ENCODE measurements at regions not wholly inside any gene's neighbourhood (a gene's known extent, or its start where the extent isn't known, plus 50 kb on each side); places are given as distances from the start of the nearest gene placed in this dataset.

DNA sequence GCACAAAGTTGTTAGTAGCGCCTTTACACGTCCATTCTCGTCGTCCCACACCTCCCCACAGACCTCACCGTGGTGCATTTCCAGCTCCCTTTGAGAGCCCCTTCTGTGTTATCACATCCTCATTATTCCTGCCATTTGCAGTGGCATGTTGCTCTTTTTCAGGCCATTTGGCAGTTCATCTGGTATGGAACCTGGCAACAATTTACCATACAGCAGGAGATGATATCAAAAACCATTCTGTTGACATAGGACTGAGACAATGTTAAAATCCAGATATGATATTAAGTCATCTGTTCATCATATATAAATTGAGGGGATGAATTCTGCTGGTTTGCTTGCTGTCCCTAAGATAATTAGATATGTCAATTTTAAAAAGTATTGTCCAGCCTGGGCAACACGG, 83.0 kb downstream of the TMEM174 start:
- no peak for DNase-seq

- DNase-seq = no peak
Observed at GRCh38 chr5:73254642-73255041, 81.6 kb downstream of the TMEM174 start.

DNA sequence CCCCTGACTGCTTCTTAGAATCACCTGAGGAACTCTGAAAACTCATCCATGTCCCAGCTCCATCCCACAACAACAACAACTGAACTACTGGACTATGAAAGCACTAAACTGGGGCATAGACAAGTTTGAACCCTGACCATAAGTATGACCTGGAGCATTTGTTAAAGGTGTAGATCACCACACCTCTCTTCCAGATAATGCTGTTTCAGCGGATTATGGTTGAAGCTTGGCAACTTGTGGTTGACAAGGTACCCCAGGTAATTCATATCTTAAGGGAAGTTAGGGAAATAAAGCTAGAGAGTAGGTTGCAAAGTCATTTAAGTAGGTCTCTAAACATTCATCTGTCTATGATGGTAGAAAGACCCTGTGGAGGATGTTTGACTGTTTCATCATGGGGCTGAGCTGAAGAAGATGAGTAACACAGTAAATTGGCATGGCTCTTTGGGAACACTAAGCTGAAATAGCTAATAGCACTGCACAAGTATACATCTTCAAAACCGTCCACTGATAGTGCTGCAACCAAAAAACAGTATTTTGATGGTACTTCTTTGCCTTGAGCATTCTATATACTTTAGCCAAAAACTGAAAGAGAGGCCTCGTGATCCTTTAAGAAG, 80.2 kb downstream of the TMEM174 start:
- no peak for DNase-seq

GRCh38 chr5:73250645-73251044, 77.7 kb downstream of the TMEM174 start:
- DNase-seq = no peak

GRCh38 chr5:73242735-73243134, 69.7 kb downstream of the TMEM174 start:
- DNase-seq = no peak

DNA sequence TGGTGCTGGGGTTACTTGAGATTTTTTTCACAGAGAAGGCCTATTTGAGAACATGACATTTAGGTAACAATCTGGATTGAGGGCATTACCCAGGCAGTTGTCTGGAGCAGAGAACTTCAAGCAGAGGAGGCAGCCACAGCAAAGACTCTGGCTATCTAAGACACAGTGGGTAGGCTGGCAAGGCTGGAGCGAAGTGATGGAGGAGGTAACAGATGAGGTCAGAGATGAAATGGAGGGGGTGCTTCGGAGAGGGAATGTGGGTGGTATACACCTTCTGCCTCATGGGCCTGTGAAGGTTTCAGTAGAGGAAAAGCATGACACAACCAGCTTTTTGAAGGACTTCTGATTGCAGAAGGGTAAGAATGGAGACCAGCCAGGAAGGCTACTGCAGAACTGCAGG, 65.9 kb downstream of the TMEM174 start:
- DNase-seq = no peak

DNA sequence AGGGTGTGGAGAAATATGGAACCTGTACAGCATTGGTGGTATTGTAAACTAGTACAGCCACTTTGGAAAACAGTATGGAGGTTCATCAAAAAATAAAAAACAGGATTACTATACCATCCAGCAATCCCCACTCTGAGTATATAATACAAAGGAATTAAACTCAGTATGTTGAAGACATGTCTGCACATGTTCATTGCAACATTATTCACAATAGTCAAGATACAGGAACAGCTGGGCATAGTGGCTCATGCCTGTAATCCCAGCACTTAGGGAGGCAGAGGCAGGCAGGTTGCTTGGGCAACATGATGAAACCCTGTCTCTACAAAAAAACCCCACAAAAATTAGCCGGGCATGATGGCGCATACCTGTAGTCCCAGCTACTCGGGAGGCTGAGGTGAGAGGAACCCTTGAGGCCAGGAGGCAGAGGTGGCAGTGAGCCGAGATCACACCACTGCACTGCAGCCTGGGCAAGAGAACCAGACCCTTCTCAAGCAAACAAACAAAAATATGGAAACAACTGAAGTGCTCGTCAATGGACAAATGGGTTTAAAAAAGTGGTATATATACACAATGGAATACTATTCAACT, 63.6 kb downstream of the TMEM174 start:
- no peak for DNase-seq

DNA sequence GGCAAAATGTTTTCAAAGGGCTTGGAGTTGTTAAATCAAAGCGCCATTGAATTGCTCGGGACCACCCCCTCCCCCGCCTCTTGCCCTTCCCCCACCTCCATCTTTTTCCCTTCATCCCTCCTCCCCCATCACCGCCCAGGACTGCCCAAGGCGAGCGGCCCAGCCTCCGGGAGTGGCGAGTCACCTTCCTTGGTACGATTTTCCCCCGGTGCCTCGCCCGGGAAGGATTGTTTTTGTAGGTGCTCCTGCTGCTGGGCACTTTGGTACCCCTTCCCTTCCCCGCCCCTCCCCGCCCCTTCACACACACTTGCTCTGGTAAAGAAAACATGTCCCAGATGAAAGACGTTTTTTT, 61.2 kb downstream of the TMEM174 start:
- DNase-seq = no peak

DNA sequence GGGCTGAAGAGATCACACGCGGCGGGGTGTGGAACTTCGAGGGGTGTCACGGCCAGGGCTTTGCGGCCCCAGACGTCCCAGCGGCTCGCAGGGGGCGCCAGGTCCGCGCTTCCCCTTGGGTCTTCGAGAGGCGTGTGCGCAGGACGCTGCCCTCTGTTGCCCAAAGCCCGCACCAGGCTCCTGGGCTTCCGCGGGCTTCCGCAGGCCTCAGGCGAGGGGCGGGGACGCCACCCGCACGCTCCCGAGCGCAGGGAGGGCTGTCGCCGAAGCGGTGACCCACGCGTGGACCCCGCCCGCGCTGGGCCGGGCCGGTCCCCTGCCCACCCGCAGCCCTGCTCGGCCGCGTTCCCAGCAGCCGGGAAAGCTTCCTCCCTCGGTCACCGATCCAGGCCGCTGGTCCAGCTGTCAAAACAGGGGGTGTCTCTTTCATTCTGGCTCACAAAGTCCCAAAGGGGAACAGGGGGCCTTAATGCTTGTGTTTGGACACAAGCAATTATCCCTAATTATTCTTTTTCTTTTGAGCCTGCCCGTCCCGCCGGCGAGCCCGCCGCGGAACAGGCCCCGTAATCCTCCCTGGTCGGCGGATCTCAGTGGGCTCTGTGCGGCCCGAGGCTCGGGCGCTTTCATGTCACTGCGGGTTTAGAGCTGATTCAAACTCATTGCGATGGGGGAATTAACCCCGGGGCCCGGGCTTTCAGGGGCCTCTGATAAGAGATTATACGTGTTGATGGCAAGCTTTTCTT, 60.6 kb downstream of the TMEM174 start:
- no peak for DNase-seq

DNA sequence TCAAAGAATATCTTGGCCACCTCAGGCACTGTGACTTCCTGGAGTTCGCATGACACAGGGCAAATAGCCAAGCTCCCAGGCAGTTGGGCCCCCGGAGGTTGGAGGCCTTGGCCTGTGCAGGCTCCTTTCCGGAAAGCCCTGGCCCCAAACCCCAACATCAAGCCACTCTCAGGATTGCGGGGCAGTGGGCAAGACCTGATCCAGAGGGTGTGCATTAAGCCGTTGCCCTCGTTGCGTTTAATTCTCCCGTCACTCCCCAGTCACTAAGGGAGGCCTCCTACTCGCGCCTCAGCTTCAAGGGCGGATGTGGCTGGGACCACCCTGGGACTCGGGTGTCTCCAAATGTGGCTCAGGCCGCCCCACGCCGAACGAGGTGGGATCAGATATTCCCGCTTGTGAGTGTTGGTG, 60.1 kb downstream of the TMEM174 start:
- no peak for DNase-seq

DNA sequence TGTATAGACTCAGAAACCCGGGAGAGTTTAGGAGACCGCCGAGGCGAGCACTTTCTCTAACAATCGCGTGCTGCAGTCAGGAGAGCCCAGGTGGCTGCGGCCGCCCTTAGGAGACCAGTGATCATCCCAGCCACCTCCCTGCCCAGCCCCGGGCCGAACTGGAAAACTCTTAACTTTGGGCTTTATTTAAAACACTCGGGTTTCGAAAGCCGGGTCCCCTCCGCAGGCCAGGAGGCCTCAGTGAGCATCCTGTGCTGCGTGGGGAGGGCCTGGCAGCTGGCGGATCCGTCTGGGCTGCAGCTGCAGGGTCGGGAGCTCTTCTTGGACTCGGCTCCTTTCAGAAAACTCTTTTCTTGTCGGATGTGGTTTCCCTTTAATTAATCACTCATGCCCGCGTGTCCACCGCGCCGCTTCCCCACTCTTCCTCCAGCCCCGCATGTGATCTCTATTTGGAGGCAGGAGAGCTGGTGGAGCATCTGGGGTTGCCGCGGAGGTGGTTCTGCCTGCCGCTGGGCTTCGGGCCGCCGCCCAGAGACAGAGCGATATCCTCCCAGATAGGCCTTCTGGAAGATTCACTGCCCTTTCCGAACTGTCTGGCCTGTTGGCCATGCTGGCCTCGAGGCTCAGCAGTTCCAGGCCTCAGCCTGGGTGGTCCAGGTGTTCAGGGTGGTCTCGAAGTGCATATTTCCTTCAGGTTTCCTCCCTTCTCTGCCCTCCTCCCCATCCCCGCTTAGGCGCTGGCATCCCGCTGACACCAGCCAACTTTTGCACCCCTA, 59.5 kb downstream of the TMEM174 start:
- DNase-seq = no peak

DNA sequence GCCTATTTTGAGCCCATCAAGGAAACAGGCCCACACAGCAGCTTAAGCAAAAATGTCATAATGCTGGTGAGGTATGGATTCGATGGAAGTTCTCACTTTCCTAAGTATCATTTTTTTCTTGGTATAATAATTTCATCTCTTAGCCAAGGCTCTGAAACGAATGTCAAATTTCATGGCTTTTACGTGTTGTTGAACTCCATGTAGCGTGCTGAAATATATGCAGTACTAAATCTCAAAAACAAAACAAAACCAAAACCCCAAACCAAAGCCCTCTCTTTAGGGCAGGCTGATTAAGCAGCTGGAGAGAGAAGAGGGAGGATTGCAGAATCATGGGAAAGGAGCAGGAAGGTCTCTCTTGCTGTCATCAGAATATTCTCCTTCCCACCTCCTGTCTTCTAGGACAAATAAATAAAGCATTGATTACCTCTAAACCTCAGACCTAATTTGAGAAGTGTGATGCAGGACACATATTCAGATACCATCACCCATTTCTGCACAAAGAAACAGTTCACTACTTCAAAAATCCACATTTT, 58.3 kb downstream of the TMEM174 start:
- no peak for DNase-seq

DNA sequence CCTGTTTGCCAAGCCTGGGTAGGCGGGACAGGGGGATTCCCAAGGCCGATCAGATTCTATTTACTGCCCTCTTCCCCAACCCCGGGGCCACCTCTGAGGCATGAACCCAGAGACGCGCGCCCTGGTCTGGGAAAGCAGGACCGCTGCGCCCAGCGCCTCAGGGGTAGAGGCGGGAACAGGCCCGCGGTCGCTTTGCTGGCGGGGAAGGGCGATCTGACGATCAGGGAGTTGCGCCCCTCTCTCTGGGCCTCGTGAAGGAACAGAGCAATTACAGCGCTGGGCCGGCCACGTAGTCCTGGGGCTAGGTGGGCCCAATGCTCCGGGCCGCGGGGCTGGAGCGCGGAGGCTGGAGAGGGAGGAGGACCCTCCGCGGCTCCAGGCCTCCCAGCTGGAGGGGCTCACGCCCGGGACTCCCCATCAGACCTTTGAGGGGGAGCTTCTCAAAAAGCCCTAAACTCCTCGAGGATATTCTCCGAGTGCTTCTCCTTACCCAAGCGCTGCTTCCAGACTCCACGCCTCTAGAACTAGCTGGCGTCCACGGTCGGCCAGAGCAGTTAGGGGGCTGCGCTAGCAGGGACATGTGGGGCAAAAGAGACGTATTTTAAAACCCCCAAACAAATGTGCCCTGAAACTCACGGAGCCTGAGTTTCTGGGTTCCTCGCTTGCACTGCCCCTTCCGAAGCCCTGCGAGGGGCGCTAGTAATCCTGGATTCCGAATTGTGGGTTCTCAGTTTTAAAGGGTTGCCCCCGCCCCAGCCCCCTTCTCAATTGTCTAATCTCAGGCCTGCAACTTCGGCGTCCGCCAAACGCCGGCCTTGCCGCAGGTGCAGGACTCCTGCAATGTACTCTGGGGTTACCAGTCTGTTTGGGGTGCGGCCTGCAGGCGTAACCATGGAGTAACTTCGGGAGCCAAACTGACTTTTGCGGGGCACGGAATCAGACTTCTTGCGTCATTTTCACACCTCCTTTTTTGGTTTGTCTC, 57.6 kb downstream of the TMEM174 start:
- DNase-seq = no peak

DNA sequence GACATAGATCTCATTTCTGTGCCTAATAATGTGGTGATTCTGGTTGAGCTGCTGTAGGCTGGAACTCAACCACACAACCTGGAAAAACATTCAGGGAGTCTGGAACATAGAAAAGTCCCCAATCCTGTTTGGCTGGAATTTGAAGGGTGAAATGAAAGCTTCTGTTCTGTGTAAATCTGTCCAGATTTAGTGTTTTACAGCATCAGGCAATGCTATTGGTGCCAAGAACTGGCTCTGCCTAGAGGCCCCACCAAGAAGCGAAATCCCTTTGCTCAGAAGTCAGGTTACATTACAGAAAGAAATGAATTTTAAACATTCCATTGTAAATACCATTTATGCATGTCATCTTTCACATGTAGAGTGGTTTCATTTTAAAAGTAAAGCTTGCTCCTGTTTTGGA, 56.3 kb downstream of the TMEM174 start:
- no peak for DNase-seq

DNA sequence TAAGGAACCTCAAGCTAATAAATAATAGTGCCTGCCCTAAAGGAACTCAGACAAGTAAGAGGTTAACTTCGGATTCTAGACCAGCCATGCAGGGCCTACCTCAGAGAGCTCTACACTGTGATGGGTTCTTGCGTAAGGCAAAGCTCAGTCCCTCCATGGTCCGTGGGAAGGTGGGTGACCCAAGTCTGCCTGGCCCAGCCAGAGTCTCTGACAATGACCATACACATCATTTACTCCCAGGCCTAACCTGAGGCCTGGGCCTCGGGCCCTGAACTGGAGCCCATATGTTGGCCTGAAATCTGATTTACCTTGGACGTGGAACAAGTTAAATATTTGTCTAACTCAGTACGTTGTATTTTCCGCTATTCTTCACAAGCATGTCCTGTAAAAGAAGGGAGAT, 55.1 kb downstream of the TMEM174 start:
- DNase-seq = no peak
